GM12878 (cell line): ENCODE measurements at regions not wholly inside any gene's neighbourhood (a gene's known extent, or its start where the extent isn't known, plus 50 kb on each side); places are given as distances from the start of the nearest gene placed in this dataset.

Experiments used
- ATAC-seq: fragments of 200-7000 bp; cut with Tn5 transposase; 3 replicates; pipeline ENCODE4 v1.9.1; 2020; ENCODE audit warnings: mild to moderate bottlenecking, moderate library complexity
- BruUV-seq: library from RNA; stranded (reverse); fragments of 400-500 nt; replicated peaks from 2 replicates; lab custom pipeline; 2021; lab: Mats Ljungman, UMichigan
- CTCF ChIA-PET: fragments of 300-600 bp; sonication (Branson Sonifier 250); formaldehyde crosslinking; extraction: SDS; loops from one replicate; lab custom pipeline; 2021; ENCODE audit warnings: inconsistent platforms; lab: Yijun Ruan, JAX
- POLR2A ChIA-PET: fragments of 350-600 bp; formaldehyde crosslinking; extraction: SDS; loops from one replicate; lab custom pipeline; 2021; ENCODE audit warnings: inconsistent platforms; lab: Charles Lee
- RAD21 ChIA-PET: fragments of 300-600 bp; sonication (Branson Sonifier 250); formaldehyde crosslinking; loops from one replicate; lab custom pipeline; 2023; ENCODE audit warnings: antibody characterized with exemption; ENCODE audit not compliant: unreplicated experiment; lab: Charles Lee
- SMC1A ChIA-PET: fragments of 300-600 bp; sonication (Branson Sonifier 250); formaldehyde crosslinking; loops from one replicate; lab custom pipeline; 2023; ENCODE audit not compliant: unreplicated experiment, uncharacterized antibody; lab: Charles Lee
- DNase-seq: peaks from one replicate; pipeline ENCODE4 v3.0.0-alpha.2; 2011; ENCODE audit warnings: low read depth, low spot score
- FAIRE-seq: peaks from 3 replicates; lab custom pipeline; 2011; peaks lifted over from hg19 to GRCh38; lab: Jason Lieb, UNC
- H2AFZ ChIP-seq: 2 replicates; pipeline ENCODE4 v1.6.0; 2011; ENCODE audit warnings: low read depth, low read length, control low read depth; ENCODE audit not compliant: control insufficient read depth
- H3K27ac ChIP-seq: 2 replicates; pipeline ENCODE4 v1.5.1; 2011; ENCODE audit warnings: control low read depth; ENCODE audit not compliant: control insufficient read depth, insufficient read depth
- H3K27me3 ChIP-seq, 2 experiments: replicated peaks in 1 of 2; 2 replicates each; pipeline versions ENCODE4 v1.6.0 to v1.6.1; 2011; ENCODE audit warnings: low read length in 1 of 2; ENCODE audit not compliant: control insufficient read depth in 2 of 2, insufficient read depth in 2 of 2
- H3K36me3 ChIP-seq, 2 experiments: 2 replicates each; pipeline ENCODE4 v1.5.1; 2011; ENCODE audit warnings: low read length in 1 of 2; ENCODE audit not compliant: control insufficient read depth in 2 of 2, insufficient read depth in 2 of 2
- H3K4me1 ChIP-seq: 2 replicates; pipeline ENCODE4 v1.6.1; 2011; ENCODE audit warnings: mild to moderate bottlenecking, low read length, moderate library complexity, mixed read lengths; ENCODE audit not compliant: control insufficient read depth, insufficient read depth
- H3K4me2 ChIP-seq: 2 replicates; pipeline ENCODE4 v1.6.0; 2011; ENCODE audit warnings: control low read depth; ENCODE audit not compliant: control insufficient read depth, insufficient read depth
- H3K4me3 ChIP-seq: fragments of 200-600 bp; sonication (generic); 2 replicates; pipeline ENCODE4 v1.5.1; 2016
- H3K79me2 ChIP-seq: 2 replicates; pipeline ENCODE4 v1.6.0; 2011; ENCODE audit warnings: low read length; ENCODE audit not compliant: control insufficient read depth, insufficient read depth
- H3K9ac ChIP-seq: 2 replicates; pipeline ENCODE4 v1.8.0; 2011; ENCODE audit warnings: low read length, control low read depth, mixed read lengths; ENCODE audit not compliant: control insufficient read depth, insufficient read depth
- H3K9me3 ChIP-seq: replicated peaks from 3 replicates; pipeline ENCODE4 v1.5.1; 2011; ENCODE audit warnings: mild to moderate bottlenecking, low read length; ENCODE audit not compliant: control insufficient read depth, insufficient read depth
- H4K20me1 ChIP-seq: 2 replicates; pipeline ENCODE4 v1.6.0; 2011; ENCODE audit not compliant: control insufficient read depth, insufficient read depth
- CBX3 ChIP-seq: fragments of 200-600 bp; sonication (generic); IDR thresholded peaks from 2 replicates; pipeline ENCODE4 v1.6.1; 2016; ENCODE audit warnings: low read depth, borderline replicate concordance
- DPF2 ChIP-seq: fragments of 450-650 bp; IDR thresholded peaks from 2 replicates; pipeline ENCODE4 v1.6.1; 2017; ENCODE audit warnings: mild to moderate bottlenecking
- ETV6 ChIP-seq, 2 experiments: fragments of 450-650 bp in 1 of 2; IDR thresholded peaks in 1 of 2; conservative IDR thresholded peaks in 1 of 2; 2 replicates each; pipeline ENCODE4 v1.6.1; 2014; ENCODE audit warnings: antibody characterized with exemption in 1 of 2, borderline replicate concordance in 1 of 2, low read depth in 1 of 2, mild to moderate bottlenecking in 1 of 2, moderate library complexity in 1 of 2
- GABPA ChIP-seq: IDR thresholded peaks from 2 replicates; pipeline ENCODE4 v1.6.1; 2014; ENCODE audit warnings: antibody characterized with exemption, low read depth, mild to moderate bottlenecking, inconsistent platforms
- HDGF ChIP-seq: fragments of 450-650 bp; IDR thresholded peaks from 2 replicates; pipeline ENCODE4 v1.6.1; 2016; ENCODE audit warnings: antibody characterized with exemption
- JUND ChIP-seq: IDR thresholded peaks from 2 replicates; pipeline ENCODE4 v1.6.1; 2012; ENCODE audit warnings: low read depth, mild to moderate bottlenecking, low read length, improper control_type of control experiment, moderate library complexity
- NBN ChIP-seq: fragments of 450-650 bp; IDR thresholded peaks from 2 replicates; pipeline ENCODE4 v1.6.1; 2016
- NFYA ChIP-seq: IDR thresholded peaks from 2 replicates; pipeline ENCODE4 v1.6.1; 2011; ENCODE audit warnings: low read depth, mild to moderate bottlenecking, low read length, improper control_type of control experiment, borderline replicate concordance
- NR2C2 ChIP-seq: IDR thresholded peaks from 2 replicates; pipeline ENCODE4 v1.6.1; 2011; ENCODE audit warnings: borderline replicate concordance, low read depth; ENCODE audit not compliant: control insufficient read depth, insufficient read length
- PBX3 ChIP-seq: IDR thresholded peaks from 2 replicates; pipeline ENCODE4 v1.6.1; 2011; ENCODE audit warnings: mild to moderate bottlenecking, low read depth, low read length, moderate library complexity; ENCODE audit not compliant: insufficient replicate concordance
- POLR2AphosphoS5 ChIP-seq: IDR thresholded peaks from 2 replicates; pipeline ENCODE4 v1.6.1; 2011; ENCODE audit warnings: mild to moderate bottlenecking, low read length, inconsistent platforms
- RAD21 ChIP-seq: IDR thresholded peaks from 2 replicates; pipeline ENCODE4 v1.6.1; 2011; ENCODE audit warnings: mild to moderate bottlenecking, low read depth, low read length, moderate library complexity; ENCODE audit not compliant: insufficient read depth
- TBL1XR1 ChIP-seq: IDR thresholded peaks from 2 replicates; pipeline ENCODE4 v1.6.1; 2012; ENCODE audit warnings: low read depth, low read length, improper control_type of control experiment
- TCF7 ChIP-seq: IDR thresholded peaks from 2 replicates; pipeline ENCODE4 v1.6.1; 2014; ENCODE audit warnings: antibody characterized with exemption, borderline replicate concordance
- WGBS: methylation state at CpG from one replicate; pipeline ENCODE4 v1.1.6; 2016; ENCODE audit warnings: low lambda C conversion rate; ENCODE audit not compliant: insufficient replicate concordance, insufficient coverage; ENCODE audit errors: missing lambda C conversion rate; 5-methylcytosine and 5-hydroxymethylcytosine counted together
- in situ Hi-C: fragments of 300-500 bp; cut with MboI; formaldehyde crosslinking; loops from 9 replicates; pipeline ENCODE4 v1.14.3; 2018; ENCODE audit warnings: mixed read lengths
- intact Hi-C: fragments of 100-400 bp; cut with micrococcal nuclease; formaldehyde crosslinking; loops from one replicate; pipeline ENCODE4 v1.14.2; 2022; ENCODE audit not compliant: unreplicated experiment
- TF ChIP-seq, protein P1 (sequence below): fragments of 450-650 bp; IDR thresholded peaks from 2 replicates; pipeline ENCODE4 v1.6.1; 2017; ENCODE audit warnings: antibody characterized with exemption, mild to moderate bottlenecking, moderate library complexity
- TF ChIP-seq, protein P2 (sequence below): fragments of 450-650 bp; IDR thresholded peaks from 2 replicates; pipeline ENCODE4 v1.6.1; 2017; ENCODE audit warnings: mild to moderate bottlenecking, moderate library complexity

DNA sequence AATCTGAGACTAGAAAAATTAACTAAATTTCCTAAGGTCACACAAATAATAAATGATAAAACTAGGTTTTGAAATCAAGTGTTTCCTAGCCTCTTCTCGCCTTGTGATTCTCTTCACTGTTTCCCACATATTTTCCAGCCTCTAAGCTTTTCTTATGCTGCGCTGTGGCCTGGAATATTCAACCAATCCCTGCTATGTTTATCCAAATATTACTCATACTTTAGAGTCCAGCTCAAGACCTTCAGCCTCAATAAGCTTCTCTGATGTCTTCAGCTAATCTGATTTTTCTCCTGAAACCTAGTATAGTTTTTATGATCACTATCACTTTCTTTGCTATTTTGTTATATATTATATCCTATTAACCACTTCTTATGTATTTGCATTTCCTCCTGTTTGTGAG is 303.1 kb upstream of the CDH6 start (continued):
- TF ChIP-seq NFYA (no peak), GABPA (no peak), TBL1XR1 (no peak), NBN (no peak), PBX3 (no peak)
- TF ChIP-seq, protein P1, sequence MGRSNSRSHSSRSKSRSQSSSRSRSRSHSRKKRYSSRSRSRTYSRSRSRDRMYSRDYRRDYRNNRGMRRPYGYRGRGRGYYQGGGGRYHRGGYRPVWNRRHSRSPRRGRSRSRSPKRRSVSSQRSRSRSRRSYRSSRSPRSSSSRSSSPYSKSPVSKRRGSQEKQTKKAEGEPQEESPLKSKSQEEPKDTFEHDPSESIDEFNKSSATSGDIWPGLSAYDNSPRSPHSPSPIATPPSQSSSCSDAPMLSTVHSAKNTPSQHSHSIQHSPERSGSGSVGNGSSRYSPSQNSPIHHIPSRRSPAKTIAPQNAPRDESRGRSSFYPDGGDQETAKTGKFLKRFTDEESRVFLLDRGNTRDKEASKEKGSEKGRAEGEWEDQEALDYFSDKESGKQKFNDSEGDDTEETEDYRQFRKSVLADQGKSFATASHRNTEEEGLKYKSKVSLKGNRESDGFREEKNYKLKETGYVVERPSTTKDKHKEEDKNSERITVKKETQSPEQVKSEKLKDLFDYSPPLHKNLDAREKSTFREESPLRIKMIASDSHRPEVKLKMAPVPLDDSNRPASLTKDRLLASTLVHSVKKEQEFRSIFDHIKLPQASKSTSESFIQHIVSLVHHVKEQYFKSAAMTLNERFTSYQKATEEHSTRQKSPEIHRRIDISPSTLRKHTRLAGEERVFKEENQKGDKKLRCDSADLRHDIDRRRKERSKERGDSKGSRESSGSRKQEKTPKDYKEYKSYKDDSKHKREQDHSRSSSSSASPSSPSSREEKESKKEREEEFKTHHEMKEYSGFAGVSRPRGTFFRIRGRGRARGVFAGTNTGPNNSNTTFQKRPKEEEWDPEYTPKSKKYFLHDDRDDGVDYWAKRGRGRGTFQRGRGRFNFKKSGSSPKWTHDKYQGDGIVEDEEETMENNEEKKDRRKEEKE, result no peak
- TF ChIP-seq, all 136 proteins: peak for 0

- ChIA-PET SMC1A (no interaction called here), CTCF (no interaction called here), POLR2A (no interaction called here), RAD21 (no interaction called here)
- Histone ChIP-seq H3K27ac (no peak overlapping the region), H3K36me3 (no peaks in the 10 kb centered on the region), H3K9ac (no peak overlapping the region), H3K79me2 (no peaks in the 10 kb centered on the region), H3K27me3 (no peaks in the 10 kb centered on the region), H3K9me3 (no peaks in the 10 kb centered on the region; the same call in 2 of the 3 replicates), H3K4me2 (no peak overlapping the region), H4K20me1 (no peaks in the 10 kb centered on the region), H3K4me1 (no peaks in the 10 kb centered on the region), H2AFZ (no peak overlapping the region), H3K4me3 (no peak overlapping the region)
- in situ Hi-C loops (no loop called here), intact Hi-C loops (no loop called here)
- 0% methylated on average over 3 of the region's 3 CpGs for WGBS
- DNase-seq (no peak), ATAC-seq (peak; percentile 46; the same call in 2 of the 3 replicates), FAIRE-seq (no peak)
- BruUV-seq, result no TSS peak
- TF ChIP-seq ETV6 (conservative IDR thresholded peaks at IDR 0.05 in 1 of 2, IDR thresholded peaks at IDR 0.05 in 1 of 2; ENCODE audit: borderline replicate concordance in 1 of 2, low read depth in 1 of 2), result no peak
- TF ChIP-seq, protein P2, sequence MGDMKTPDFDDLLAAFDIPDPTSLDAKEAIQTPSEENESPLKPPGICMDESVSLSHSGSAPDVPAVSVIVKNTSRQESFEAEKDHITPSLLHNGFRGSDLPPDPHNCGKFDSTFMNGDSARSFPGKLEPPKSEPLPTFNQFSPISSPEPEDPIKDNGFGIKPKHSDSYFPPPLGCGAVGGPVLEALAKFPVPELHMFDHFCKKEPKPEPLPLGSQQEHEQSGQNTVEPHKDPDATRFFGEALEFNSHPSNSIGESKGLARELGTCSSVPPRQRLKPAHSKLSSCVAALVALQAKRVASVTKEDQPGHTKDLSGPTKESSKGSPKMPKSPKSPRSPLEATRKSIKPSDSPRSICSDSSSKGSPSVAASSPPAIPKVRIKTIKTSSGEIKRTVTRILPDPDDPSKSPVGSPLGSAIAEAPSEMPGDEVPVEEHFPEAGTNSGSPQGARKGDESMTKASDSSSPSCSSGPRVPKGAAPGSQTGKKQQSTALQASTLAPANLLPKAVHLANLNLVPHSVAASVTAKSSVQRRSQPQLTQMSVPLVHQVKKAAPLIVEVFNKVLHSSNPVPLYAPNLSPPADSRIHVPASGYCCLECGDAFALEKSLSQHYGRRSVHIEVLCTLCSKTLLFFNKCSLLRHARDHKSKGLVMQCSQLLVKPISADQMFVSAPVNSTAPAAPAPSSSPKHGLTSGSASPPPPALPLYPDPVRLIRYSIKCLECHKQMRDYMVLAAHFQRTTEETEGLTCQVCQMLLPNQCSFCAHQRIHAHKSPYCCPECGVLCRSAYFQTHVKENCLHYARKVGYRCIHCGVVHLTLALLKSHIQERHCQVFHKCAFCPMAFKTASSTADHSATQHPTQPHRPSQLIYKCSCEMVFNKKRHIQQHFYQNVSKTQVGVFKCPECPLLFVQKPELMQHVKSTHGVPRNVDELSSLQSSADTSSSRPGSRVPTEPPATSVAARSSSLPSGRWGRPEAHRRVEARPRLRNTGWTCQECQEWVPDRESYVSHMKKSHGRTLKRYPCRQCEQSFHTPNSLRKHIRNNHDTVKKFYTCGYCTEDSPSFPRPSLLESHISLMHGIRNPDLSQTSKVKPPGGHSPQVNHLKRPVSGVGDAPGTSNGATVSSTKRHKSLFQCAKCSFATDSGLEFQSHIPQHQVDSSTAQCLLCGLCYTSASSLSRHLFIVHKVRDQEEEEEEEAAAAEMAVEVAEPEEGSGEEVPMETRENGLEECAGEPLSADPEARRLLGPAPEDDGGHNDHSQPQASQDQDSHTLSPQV, result no peak
- TF ChIP-seq GABPA, result no peak
- no peak for TF ChIP-seq DPF2
- TF ChIP-seq TCF7, result no peak
- TF ChIP-seq TBL1XR1, result no peak
- no peak for TF ChIP-seq CBX3
- no peak for TF ChIP-seq JUND
- TF ChIP-seq NR2C2, result no peak
- TF ChIP-seq POLR2AphosphoS5, result no peak
- no peak for TF ChIP-seq HDGF
- TF ChIP-seq RAD21, result no peak
These were observed 313.0 kb upstream of the CDH6 start for GRCh38 chr5:30880514-30880913.
